ENCODE measurements at regions not wholly inside any gene's neighbourhood (a gene's known extent, or its start where the extent isn't known, plus 50 kb on each side); places are given as distances from the start of the nearest gene placed in this dataset.
"Not testable (repeated sequence)": the region's sequence is repeated elsewhere in the genome, so short reads cannot be mapped to it uniquely, and the experiment has no call there.

DNA sequence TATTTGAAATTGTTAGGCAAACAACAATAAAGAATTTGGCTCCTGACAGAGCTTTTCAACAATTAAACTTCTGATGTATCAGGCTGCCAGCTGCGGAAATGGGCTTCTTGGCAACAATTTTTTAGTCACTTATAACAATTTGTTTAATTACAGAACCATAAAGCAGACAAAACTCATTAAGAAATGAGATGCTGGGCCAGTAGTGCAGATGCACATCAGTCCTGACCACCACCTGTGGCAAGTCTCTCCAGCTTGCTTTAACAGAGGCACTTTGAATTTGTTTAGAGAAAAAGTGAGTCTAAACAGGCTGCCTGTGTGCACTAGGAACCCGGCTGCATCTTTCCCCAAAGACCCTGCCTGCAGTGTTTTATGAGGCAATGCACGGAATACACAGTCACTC lies 1124.4 kb downstream of the NXPH1 start:
- Histone ChIP-seq H3K4me3 (ENCODE audit: low read length) (no peak overlapping the region), H3K9me3 (ENCODE audit: insufficient read depth, low read depth, low read length) (no peaks in the 10 kb centered on the region), H3K36me3 (ENCODE audit: insufficient read depth, low read depth, low read length) (no peaks in the 10 kb centered on the region), H3K9ac (ENCODE audit: low read depth, low read length) (no peak overlapping the region), H3K4me1 (ENCODE audit: insufficient read depth, low read length) (no peaks in the 10 kb centered on the region), H3K27ac (ENCODE audit: low read length) (no peak overlapping the region), H3K27me3 (ENCODE audit: insufficient read depth, low read length) (no peaks in the 10 kb centered on the region)

DNA sequence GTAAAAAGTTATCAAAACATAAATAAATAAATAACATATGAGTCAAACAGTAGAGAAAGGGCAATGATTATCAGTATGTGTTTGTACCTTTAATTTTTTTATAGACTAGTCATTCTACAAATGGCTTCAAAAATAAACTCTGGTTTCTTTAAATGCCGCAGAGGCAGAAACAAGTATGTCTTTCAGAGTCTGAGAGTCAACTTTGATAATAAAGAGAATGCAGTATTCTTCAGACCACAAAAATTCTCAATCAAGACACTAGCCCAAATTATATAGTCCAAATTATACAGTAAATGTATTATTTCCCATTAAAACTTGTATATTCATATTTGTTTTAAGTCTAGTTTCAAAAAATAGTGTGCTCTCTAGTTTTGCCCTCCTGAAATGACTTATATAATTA lies 1142.3 kb downstream of the NXPH1 start:
- Histone ChIP-seq H3K36me3 (ENCODE audit: insufficient read depth, low read depth, low read length) (no peaks in the 10 kb centered on the region), H3K9me3 (ENCODE audit: insufficient read depth, low read depth, low read length) (no peaks in the 10 kb centered on the region), H3K9ac (ENCODE audit: low read depth, low read length) (no peak overlapping the region), H3K4me3 (ENCODE audit: low read length) (no peak overlapping the region), H3K27me3 (ENCODE audit: insufficient read depth, low read length) (no peaks in the 10 kb centered on the region), H3K4me1 (ENCODE audit: insufficient read depth, low read length) (no peaks in the 10 kb centered on the region), H3K27ac (ENCODE audit: low read length) (no peak overlapping the region)

DNA sequence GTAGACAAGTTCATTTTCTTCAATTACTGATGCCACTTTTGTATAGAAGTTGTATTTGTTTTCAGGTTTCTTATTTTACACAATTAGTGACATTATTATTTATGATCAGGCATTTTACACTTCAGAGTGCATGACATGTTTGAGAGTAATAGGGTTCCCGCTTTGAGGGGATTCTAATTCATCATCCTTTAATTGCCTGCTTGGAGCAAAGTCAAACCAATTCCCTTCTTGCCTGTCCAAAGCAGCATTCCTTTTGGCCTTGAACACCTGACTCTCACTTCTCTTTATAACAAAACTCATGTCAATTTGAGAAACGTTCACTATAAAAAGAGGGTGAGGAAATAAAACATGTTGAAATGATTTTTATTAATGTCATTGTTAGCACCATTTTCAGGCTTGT lies 1149.4 kb downstream of the NXPH1 start:
- Histone ChIP-seq H3K27me3 (ENCODE audit: insufficient read depth, low read length) (no peaks in the 10 kb centered on the region), H3K4me3 (ENCODE audit: low read length) (no peak overlapping the region), H3K36me3 (ENCODE audit: insufficient read depth, low read depth, low read length) (no peaks in the 10 kb centered on the region), H3K9ac (ENCODE audit: low read depth, low read length) (no peak overlapping the region), H3K4me1 (ENCODE audit: insufficient read depth, low read length) (no peaks in the 10 kb centered on the region), H3K27ac (ENCODE audit: low read length) (no peak overlapping the region), H3K9me3 (ENCODE audit: insufficient read depth, low read depth, low read length) (no peaks in the 10 kb centered on the region)

DNA sequence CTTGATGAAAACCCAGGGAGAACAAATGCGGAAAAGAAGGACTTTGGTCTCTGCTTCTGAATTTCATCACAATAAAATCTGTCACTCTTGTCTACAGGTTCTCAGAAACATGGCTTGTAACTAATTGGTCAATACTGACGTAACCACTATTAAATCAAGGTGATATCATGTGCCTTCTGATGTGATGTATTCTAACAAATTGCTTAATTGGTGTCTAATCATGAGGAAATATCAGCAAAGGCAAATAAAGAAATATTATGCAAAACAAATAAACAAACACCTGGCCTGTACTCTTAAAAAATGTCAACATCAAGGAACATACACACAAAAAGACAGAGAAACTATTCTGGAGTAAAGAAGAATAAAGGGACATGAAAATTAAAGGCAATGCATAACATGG lies 1165.0 kb downstream of the NXPH1 start:
- H3K27me3 ChIP-seq (ENCODE audit: insufficient read depth, low read length), result no peaks in the 10 kb centered on the region
- no peaks in the 10 kb centered on the region for H3K36me3 ChIP-seq (ENCODE audit: insufficient read depth, low read depth, low read length)
- H3K4me3 ChIP-seq (ENCODE audit: low read length), result no peak overlapping the region
- H3K4me1 ChIP-seq (ENCODE audit: insufficient read depth, low read length), result no peaks in the 10 kb centered on the region
- H3K9ac ChIP-seq (ENCODE audit: low read depth, low read length), result no peak overlapping the region
- H3K9me3 ChIP-seq (ENCODE audit: insufficient read depth, low read depth, low read length), result no peaks in the 10 kb centered on the region
- no peak overlapping the region for H3K27ac ChIP-seq (ENCODE audit: low read length)

DNA sequence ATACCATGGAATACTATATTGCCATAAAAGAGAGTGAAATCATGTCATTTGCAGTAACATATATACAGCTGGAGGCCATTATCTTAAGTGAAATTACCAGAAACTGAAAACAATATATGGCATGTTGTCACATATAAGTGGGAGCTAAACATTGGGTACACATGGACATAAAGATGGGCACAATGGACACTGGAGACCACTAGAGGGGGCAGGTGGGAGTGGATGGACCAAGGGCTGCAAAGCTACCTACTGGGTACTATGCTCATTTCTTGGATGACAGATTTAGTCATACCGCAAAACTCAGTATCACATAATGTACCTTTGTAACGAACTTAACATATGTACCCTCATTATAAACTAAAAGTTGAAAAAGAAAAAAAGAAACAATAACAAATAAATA lies 1167.6 kb downstream of the NXPH1 start:
- Histone ChIP-seq H3K9me3 (ENCODE audit: insufficient read depth, low read depth, low read length) (no peaks in the 10 kb centered on the region), H3K4me3 (ENCODE audit: low read length) (no peak overlapping the region), H3K27me3 (ENCODE audit: insufficient read depth, low read length) (no peaks in the 10 kb centered on the region), H3K27ac (ENCODE audit: low read length) (no peak overlapping the region), H3K36me3 (ENCODE audit: insufficient read depth, low read depth, low read length) (no peaks in the 10 kb centered on the region), H3K4me1 (ENCODE audit: insufficient read depth, low read length) (no peaks in the 10 kb centered on the region), H3K9ac (ENCODE audit: low read depth, low read length) (no peak overlapping the region)

DNA sequence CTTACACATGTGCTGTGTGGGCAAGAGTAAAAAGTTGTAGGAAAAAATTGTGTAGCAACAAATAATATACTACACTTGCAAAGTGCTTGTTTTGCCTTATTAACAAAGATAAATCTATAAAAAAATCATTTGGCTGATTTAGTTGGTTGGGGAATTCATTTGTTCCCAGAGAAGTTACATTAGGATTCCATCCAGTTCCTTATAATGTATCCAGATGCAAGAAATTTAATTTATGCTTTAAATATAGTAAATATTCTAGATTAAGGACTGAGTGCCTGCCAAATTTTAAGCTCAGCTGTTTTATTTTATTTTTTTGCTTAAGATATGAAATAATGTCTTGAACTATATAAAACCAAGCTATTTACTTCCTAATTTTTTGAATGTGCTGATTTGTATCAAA lies 1169.9 kb downstream of the NXPH1 start:
- Histone ChIP-seq H3K27me3 (ENCODE audit: insufficient read depth, low read length) (no peaks in the 10 kb centered on the region), H3K4me3 (ENCODE audit: low read length) (no peak overlapping the region), H3K27ac (ENCODE audit: low read length) (no peak overlapping the region), H3K4me1 (ENCODE audit: insufficient read depth, low read length) (no peaks in the 10 kb centered on the region), H3K36me3 (ENCODE audit: insufficient read depth, low read depth, low read length) (no peaks in the 10 kb centered on the region), H3K9me3 (ENCODE audit: insufficient read depth, low read depth, low read length) (no peaks in the 10 kb centered on the region), H3K9ac (ENCODE audit: low read depth, low read length) (no peak overlapping the region)

DNA sequence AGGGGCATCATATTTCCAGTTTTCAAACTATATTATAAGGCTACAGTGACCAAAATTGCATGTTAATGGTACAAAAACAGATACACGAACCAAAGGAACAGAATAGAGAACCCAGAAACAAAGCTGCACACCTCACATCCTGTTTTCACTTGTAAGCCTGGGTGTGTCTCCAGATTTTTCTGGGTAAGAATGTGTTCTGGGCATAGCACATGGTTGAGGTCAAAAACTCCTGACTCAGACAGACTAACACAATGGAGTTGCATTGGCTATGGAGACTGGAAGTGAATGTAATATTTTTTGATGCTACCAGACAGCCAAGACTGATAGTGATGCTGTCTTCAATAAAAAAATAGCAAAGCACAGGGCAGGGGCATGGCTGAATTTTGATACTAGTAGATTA lies 1175.2 kb downstream of the NXPH1 start:
- Histone ChIP-seq H3K27ac (ENCODE audit: low read length) (no peak overlapping the region), H3K36me3 (ENCODE audit: insufficient read depth, low read depth, low read length) (no peaks in the 10 kb centered on the region), H3K4me1 (ENCODE audit: insufficient read depth, low read length) (no peaks in the 10 kb centered on the region), H3K27me3 (ENCODE audit: insufficient read depth, low read length) (no peaks in the 10 kb centered on the region), H3K9ac (ENCODE audit: low read depth, low read length) (no peak overlapping the region), H3K9me3 (ENCODE audit: insufficient read depth, low read depth, low read length) (no peaks in the 10 kb centered on the region), H3K4me3 (ENCODE audit: low read length) (no peak overlapping the region)

DNA sequence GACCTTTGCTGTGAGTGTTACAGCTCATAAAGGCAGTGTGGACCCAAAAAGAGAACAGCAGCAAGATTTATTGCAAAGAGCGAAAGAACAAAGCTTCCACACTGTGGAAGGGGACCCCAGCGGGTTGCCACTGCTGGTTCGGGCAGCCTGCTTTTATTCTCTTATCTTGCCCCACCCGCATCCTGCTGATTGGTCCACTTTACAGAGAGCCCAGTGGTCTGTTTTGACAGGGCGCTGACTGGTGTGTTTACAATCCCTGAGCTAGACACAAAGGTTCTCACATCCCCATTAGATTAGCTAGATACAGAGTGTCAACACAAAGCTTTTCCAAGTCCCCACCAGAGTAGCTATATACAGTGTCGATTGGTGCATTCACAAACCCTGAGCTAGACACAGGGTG lies 1187.5 kb downstream of the NXPH1 start:
- not testable (repeated sequence) for H3K36me3 ChIP-seq (ENCODE audit: insufficient read depth, low read depth, low read length); H3K27me3 ChIP-seq (ENCODE audit: insufficient read depth, low read length); H3K4me1 ChIP-seq (ENCODE audit: insufficient read depth, low read length); H3K9me3 ChIP-seq (ENCODE audit: insufficient read depth, low read depth, low read length); H3K9ac ChIP-seq (ENCODE audit: low read depth, low read length); H3K27ac ChIP-seq (ENCODE audit: low read length); H3K4me3 ChIP-seq (ENCODE audit: low read length)

DNA sequence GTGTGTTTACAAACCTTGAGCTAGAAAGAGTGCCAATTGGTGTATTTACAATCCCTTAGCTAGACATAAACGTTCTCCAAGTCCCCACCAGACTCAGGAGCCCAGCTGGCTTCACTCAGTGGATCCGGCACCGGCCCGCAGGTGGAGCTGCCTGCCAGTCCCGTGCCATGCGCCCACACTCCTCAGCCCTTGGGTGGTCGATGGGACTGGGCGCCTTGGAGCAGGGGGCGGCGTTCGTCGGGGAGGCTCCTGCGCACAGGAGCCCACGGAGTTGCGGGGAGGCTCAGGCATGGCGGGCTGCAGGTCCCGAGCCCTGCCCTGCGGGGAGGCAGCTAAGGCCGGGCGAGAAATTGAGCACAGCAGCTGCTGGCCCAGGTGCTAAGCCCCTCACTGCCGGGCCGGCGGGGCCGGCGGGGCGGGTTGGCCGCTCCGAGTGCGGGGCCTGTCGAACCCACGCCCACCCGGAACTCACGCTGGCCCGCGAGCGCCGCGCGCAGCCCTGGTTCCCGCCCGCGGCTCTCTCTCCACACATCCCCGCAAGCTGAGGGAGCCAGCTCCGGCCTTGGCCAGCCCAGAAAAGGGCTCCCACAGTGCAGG lies 1188.0 kb downstream of the NXPH1 start:
- H3K36me3 ChIP-seq (ENCODE audit: insufficient read depth, low read depth, low read length); H3K27me3 ChIP-seq (ENCODE audit: insufficient read depth, low read length); H3K9me3 ChIP-seq (ENCODE audit: insufficient read depth, low read depth, low read length); H3K9ac ChIP-seq (ENCODE audit: low read depth, low read length); H3K4me3 ChIP-seq (ENCODE audit: low read length); H3K4me1 ChIP-seq (ENCODE audit: insufficient read depth, low read length); H3K27ac ChIP-seq (ENCODE audit: low read length): not testable (repeated sequence)

DNA sequence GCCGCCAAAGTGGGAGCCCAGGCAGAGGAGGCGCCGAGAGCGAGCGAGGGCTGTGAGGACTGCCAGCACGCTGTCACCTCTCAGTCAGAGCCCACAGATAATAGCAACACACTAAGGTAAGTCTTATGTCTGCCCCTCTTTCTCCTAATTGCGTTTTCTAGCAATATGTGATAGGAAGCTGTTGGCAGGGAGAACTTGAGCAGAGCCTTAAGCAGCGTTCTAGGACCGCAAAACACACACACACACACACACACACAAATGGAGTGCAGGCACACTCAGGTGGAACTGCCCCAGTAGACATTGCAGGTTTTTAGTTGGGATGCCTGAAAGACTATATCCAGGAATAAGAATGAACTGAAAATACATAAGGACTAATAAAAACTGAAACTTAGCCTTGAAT lies 1188.5 kb downstream of the NXPH1 start:
- H3K4me3 ChIP-seq (ENCODE audit: low read length), result no peak overlapping the region
- H3K27me3 ChIP-seq (ENCODE audit: insufficient read depth, low read length), result no peaks in the 10 kb centered on the region
- H3K9me3 ChIP-seq (ENCODE audit: insufficient read depth, low read depth, low read length), result no peaks in the 10 kb centered on the region
- no peak overlapping the region for H3K9ac ChIP-seq (ENCODE audit: low read depth, low read length)
- H3K36me3 ChIP-seq (ENCODE audit: insufficient read depth, low read depth, low read length), result no peaks in the 10 kb centered on the region
- no peaks in the 10 kb centered on the region for H3K4me1 ChIP-seq (ENCODE audit: insufficient read depth, low read length)
- no peak overlapping the region for H3K27ac ChIP-seq (ENCODE audit: low read length)

DNA sequence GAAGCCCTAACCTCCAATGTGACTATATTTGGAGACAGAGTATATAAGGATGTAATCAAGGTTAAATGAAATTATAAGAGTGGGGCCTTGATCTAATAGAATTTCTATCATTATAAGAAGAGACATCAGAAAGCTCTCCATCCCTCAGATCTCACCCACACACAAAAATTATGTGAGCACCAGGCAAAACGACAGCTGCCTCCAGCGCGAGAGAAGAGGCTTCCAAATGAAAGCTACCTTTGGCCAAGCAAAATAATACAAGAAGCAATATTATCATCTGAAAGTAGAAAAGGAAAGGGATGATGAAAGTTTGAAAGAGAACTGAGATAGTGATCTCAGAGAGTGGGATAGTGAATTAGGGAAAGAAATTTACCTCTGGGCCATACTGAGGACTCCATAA lies 1192.5 kb downstream of the NXPH1 start:
- Histone ChIP-seq H3K9me3 (ENCODE audit: insufficient read depth, low read depth, low read length) (no peaks in the 10 kb centered on the region), H3K36me3 (ENCODE audit: insufficient read depth, low read depth, low read length) (no peaks in the 10 kb centered on the region), H3K4me1 (ENCODE audit: insufficient read depth, low read length) (no peaks in the 10 kb centered on the region; the same call in 1 of the 2 replicates)

DNA sequence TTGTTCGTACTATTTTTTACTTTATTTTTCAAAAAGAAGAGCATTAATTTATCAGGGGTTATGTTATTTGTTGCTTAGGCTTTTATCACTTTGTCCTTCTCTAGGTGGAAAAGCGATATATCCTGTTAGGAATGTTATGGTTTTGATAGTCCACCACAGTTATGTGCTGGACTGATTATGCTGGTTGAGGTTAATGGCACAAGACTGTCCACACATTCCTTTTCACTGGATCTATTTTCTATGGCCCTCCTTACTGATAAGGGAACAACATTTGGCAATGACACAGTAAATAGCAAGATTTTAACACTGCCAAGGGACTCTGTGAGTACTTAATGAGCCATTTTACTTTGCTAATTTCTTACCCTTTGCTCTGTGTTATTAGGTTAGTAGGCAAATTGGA lies 1212.3 kb downstream of the NXPH1 start:
- H3K4me3 ChIP-seq (ENCODE audit: low read length), result no peak overlapping the region
- no peak overlapping the region for H3K9ac ChIP-seq (ENCODE audit: low read depth, low read length)
- no peaks in the 10 kb centered on the region for H3K36me3 ChIP-seq (ENCODE audit: insufficient read depth, low read depth, low read length)
- H3K4me1 ChIP-seq (ENCODE audit: insufficient read depth, low read length), result no peaks in the 10 kb centered on the region
- no peaks in the 10 kb centered on the region for H3K9me3 ChIP-seq (ENCODE audit: insufficient read depth, low read depth, low read length)
- no peaks in the 10 kb centered on the region for H3K27me3 ChIP-seq (ENCODE audit: insufficient read depth, low read length)
- H3K27ac ChIP-seq (ENCODE audit: low read length), result no peak overlapping the region

More for the DNA sequence above, 1192.5 kb downstream of the NXPH1 start:
- H3K9ac ChIP-seq (ENCODE audit: low read depth, low read length), result no peak overlapping the region
- no peaks in the 10 kb centered on the region for H3K27me3 ChIP-seq (ENCODE audit: insufficient read depth, low read length)
- H3K4me3 ChIP-seq (ENCODE audit: low read length), result no peak overlapping the region
- no peak overlapping the region for H3K27ac ChIP-seq (ENCODE audit: low read length)

DNA sequence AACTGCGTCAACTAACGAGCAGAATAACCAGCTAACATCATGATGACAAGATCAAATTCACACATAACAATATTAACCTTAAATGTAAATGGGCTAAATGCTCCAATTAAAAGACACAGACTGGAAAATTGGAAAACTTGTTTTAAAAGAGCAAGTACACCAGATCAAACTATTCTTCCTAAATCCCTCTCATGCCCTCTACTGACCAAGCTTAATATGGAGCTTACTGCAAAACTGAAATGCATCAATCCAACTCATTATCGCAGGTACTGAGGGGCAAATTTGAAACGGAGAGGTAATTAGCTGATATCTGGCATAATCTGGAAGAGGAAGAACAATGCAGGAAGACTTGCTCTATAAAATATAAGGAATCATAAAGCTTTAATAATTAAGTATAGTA lies 1223.8 kb downstream of the NXPH1 start:
- no peak overlapping the region for H3K9ac ChIP-seq (ENCODE audit: low read depth, low read length)
- H3K4me3 ChIP-seq (ENCODE audit: low read length), result no peak overlapping the region
- no peaks in the 10 kb centered on the region for H3K36me3 ChIP-seq (ENCODE audit: insufficient read depth, low read depth, low read length)
- H3K27ac ChIP-seq (ENCODE audit: low read length), result no peak overlapping the region
- no peaks in the 10 kb centered on the region for H3K9me3 ChIP-seq (ENCODE audit: insufficient read depth, low read depth, low read length)
- H3K27me3 ChIP-seq (ENCODE audit: insufficient read depth, low read length), result no peaks in the 10 kb centered on the region
- no peaks in the 10 kb centered on the region for H3K4me1 ChIP-seq (ENCODE audit: insufficient read depth, low read length)

Measured in iPS-20b (cell line).